Left lobe of liver (tissue), 2 donors: ENCODE measurements at regions not wholly inside any gene's neighbourhood (a gene's known extent, or its start where the extent isn't known, plus 50 kb on each side); places are given as distances from the start of the nearest gene placed in this dataset.

Source experiments
- ATAC-seq: fragments of 200-7000 bp; cut with Tn5 transposase; one replicate; pipeline ENCODE4 v1.9.1; 2020; ENCODE audit warnings: mild to moderate bottlenecking, moderate library complexity
- DNase-seq: peaks from one replicate; pipeline ENCODE4 v3.0.0-alpha.2; 2020; ENCODE audit warnings: low spot score
- donor health status: DM: no; HTN: no; CAD: no; lungs with moderate emphysema.
- donor health status: DM: no; HTN: yes; CAD: no.

DNA sequence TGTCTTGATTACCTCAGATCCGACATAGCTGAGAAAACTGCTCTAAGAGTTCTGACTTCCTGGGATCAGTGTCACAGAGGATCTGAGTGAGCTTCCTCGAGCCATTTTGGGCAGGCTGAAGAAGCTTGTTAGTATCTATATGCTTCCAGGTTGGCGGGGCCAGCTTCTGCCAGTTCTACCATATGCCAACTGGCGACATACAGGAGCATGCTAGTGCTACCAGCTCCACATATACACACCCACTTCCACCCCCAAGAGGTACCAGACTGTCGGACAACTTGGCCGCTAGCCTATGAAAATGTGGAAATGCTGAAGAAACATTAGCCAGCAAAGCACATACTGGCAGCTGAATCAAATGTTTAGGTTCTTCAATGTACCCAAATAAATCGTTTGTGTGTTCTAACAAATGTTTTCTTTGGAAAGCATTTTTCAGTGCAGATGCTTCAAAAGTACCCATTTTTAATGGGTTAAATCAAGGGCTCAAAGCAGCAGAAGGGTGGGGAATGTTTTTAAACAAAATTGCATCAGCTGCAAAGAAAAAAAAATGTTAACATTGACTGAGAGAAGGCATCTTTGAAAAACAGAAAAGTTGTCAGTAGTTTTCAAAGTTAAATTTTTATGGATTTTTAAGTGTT lies 163.7 kb downstream of the KLF12 start:
- no peak for DNase-seq
- ATAC-seq = peak; percentile 54

DNA sequence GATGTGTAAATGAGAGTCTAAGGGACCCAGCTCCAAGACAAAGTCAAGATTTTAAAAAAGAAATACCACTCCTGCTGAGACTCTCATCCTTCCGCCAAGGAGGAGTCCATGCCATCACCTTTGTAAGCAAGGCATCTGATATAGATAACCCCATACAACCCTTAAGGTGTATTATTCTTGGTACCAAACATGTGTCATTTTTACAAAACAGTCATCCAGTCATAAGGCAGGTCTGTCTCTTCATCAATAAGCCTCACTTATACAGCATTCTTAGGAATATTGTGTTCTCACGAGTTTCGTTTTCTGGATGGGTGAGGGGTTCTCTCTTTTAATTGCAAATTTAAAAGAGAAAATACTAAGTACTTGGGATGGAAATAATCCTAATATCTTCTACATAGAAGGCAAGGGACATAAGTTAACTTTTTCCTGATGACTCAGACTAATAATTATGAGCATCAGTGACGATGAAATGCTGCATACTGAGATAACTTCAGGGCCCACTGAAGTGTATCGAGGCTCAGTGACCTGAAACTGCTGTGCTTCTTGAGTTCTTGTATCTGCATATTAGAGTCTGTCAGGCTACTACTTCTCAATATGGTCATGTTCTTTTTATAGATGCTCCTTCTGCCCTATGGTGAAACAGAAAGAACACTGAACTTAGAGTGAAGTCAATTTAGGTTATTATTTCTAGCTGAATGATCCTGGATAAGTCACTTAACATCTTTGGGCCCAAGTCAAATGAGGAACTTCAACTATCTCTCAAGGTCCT lies 166.6 kb downstream of the KLF12 start:
- no peak for DNase-seq
- ATAC-seq = no peak

DNA sequence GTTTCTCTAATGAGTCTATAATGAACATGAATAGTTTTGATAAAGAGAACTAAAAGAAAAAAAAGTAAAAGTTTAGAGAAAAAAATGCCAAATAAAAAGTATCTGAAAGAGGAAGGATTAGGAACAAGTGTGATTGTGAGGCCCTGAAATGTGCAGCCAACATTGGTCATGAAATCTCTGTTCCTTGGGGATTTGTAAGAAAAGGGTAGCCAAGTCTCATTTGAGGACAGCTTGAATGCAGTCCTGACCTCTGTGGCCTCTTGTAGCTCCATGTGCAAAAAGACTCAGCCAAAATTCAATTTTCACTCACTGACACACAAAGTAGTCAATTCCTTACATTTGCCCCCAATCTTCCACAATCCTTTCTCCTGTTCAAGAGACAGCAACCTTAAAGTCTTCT lies 167.9 kb downstream of the KLF12 start:
- ATAC-seq = no peak
- DNase-seq = no peak

DNA sequence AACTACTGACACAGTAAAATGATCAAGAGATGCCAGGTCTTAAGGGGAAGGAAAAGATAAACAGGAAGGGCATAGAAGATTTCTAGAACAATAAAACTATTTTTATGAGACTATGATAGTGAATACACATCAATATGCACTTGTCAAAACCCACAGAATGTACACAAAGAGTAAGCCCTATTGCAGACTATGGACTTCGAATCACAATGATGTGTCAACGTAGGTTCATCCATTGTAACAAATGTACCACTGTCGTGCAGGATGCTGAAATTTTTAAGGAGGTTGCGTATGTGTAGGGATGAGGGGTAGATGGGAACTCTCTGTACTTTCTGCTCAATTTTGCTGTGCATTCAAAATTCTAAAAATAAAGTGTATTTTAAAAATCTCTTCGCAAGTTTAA lies 171.9 kb downstream of the KLF12 start:
- DNase-seq (no peak), ATAC-seq (no peak)

DNA sequence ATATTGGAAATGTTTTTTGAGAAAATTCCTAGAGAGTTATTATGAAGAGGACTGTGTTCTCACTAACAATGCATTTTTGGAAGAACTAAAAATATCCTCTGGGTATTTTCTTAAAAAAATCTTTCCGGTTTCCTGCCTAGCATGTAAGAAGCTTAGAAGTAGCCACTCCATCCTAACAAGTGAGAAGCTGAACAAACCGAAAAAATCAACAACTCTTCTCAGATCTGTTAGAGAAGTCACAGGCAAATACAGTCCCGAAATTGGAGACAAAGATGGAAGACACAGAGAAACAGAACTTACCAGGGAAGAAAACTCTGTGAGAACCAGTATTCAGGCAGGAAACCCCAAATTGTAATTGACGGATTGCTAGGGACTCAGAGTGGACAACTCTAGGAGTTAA lies 173.0 kb downstream of the KLF12 start:
- DNase-seq = no peak
- no peak for ATAC-seq

DNA sequence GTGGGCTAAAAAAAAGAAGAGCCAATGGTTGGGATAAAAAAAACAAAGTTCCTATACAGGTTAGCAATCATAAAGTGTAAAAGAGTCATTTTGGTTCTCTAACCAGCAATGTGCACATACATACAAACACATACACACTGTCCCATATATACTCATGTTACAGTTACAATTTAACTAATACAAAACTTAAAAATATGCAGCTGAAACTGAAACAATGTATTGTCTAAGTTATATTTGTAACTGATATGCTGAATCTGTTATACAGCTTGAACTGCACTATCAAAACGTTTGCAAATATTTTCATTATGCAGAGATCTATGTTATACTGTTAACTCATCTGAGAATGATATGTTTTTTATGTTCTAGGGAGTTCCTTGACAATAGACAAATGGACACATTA lies 173.7 kb downstream of the KLF12 start:
- ATAC-seq (no peak), DNase-seq (no peak)

DNA sequence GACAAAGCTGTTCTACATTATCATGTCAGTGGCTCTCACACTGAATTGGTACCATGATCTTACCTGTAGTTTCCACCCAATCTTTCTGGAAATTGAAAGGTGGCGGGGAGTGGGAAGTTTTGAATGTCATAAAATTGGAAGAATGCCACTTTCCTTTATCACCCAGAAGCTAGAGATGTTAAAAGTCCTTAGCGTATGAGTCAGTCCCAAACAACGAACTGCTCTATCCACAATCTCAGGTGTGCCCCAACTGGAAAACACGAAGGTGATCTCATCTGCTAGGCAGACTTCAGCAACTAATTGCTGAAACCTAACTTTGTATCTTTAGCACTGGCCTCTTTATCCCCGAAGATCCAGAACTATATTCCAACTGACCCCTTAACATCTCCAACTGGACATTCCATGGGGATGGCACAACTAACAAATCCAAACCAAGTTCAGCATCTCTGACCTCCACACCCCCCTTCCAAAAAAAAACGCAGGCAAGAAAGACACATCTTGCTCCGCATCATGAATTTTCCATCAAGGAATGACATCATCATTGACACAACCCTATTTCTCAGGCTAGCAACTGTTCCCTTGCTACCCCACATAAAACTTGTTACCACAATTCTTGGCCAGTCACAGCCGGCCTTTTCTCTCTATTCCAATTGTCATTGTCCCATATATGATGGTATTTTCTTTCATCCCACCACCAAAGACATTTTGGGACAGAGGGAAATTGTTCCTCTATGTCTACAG lies 175.4 kb downstream of the KLF12 start:
- DNase-seq (no peak), ATAC-seq (no peak)

DNA sequence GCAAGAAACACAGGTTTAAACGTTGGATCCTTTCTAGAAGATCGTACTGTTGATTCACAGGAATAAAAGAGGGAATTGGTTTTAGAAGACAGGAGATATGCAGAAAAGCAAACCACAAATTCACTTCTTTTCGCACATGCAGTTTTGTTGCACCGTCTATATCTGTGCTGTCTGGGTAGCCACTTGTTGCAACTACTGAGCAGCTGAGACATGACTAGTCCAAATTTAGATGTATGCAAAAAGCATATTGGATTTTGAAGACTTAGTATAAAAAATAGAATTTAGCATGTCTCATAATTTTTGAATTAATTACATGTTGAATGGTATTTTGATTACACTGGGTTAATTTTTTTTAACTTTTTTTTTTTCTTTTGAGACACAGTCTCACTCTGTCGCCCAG lies 176.3 kb downstream of the KLF12 start:
- no peak for ATAC-seq

DNA sequence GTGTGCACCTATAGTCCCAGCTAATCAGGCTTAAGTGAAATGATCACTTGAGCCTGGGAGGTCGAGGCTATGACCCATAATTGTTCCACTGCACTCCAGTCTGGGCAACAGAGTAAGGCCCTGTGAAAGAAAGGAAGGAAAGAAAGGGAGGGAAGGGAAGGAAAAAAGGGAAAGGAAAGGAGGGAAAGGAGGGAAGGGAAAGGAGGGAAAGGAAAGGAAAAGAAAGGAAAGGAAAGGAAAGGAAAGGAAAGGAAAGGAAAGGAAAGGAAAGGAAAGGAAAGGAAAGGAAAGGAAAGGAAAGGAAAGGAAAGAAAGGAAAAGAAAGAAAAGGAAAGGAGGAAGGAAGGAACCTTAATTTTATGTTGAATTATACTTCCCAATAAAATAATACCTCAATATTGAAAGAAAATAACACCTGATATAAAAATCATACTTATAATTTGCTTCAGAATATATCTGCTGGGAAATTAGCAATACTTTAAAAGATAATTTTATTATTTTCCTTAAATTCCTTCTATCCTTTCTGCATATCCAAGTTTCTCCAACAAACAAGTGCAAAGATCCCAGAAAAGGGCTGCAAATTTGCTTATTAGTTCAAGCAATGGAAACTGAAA lies 177.3 kb downstream of the KLF12 start:
- ATAC-seq (no peak), DNase-seq (no peak)

More for the DNA sequence above, 176.3 kb downstream of the KLF12 start:
- DNase-seq = no peak

DNA sequence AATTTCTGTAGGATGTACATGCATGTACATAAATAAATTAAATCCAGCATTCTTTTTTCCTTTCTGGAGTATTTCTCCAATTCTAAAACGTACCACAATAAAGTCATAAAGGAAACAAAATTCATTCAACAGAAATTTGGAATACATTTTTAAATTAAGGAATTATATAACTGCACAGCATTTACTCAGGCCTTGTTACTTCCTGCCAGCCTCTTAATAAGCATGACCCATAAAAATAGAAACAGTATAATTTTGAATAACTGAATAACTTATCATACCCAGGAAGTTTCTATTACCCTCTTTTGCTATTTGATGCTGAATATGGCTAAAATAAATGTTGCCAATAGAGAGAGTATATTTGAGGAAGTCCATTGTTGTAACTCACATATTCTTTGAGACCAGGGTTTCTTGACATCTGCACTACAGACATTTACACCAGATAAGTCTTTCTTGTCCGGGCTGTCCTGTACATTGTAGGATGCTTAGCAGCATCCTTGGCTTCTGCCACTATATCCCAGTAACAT lies 178.2 kb downstream of the KLF12 start:
- ATAC-seq (no peak), DNase-seq (no peak)

DNA sequence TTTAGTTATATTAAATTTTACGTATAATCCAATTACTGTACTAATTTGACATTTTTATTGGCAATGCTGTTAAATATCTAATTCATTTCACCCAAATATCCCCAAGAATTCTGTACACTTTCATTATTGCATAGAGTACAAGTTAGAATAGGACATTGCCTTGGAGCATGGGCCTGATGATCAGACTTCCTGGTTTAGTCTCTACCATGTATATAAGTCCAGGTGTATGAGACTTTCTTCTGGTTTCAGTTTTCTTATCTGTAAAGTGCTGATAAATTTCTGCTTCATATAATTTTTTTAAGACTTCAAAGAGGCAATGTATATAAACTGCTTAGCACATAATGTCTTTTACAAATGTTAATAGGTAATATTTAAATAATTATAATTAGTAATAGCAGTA lies 179.4 kb downstream of the KLF12 start:
- no peak for ATAC-seq
- no peak for DNase-seq

DNA sequence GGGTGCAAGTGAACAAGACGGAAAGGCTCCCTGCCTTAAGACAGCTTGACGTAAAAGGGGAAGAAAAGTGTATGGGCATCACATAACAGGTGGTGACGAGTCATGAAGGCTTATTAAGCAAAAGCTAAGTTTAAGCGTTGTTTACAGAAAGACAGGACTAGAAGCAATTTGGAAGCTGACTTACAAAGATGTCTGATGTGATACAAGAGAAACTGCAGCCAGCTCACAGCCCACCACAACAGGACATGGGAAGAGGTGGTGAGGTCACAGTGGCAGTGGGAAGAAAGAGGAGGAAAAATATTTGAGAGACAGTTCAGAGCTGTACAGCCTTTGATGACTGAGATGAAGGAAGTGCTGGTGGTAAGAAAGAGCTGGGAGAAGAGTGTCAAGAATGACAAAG lies 181.6 kb downstream of the KLF12 start:
- no peak for DNase-seq

DNA sequence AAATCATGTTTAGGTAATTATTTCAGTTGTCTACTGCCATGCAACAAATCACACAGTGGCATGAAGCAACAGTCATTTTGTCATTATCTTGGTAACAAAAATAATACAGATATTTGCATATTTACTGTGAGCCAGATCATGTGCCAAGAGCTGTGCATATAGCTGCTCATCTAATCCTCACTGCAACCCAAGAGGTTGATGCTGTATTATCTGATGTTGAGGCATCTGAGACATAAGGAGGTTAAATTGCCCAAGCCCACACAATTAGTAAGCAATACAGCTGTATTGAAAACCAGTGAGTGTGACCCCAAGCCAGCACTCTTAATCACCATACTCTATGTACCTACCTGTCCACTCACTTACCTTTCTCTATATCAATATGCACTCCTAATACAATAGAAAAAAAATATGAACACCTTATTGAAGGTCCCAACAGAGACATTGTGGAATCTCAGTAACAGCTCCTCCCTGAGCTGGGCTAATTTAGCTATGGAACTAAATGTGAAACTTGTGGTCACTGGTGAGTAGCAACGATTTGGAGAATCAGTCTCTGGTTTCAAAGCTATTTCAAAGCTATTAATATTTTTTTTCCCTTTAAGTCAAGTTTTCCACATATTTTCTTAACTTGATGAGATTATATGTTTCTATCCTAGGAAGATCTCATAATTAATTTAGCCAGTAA lies 185.2 kb downstream of the KLF12 start:
- DNase-seq (no peak), ATAC-seq (no peak)

More for the DNA sequence above, 181.6 kb downstream of the KLF12 start:
- ATAC-seq = no peak

DNA sequence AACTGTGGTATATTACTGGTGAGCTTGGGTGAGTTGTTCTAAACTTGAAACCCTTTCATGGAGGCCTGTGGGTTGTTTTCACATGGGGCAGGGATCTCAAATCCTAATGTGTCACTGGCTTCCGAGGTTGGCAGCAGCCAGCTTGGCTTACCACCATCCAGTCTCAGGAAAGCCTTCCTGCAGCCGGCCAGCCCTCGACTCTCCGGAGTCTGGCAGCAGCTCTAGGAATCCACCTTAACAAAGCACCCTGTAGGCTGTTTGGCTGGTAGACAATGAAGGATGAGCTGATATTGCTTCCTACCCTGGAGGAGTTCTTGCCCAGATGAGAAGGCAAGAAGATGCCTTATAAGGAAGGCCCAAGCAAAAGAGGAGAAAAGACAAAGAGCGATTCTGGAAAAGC lies 188.3 kb downstream of the KLF12 start:
- DNase-seq = no peak
- peak; percentile 76 for ATAC-seq

DNA sequence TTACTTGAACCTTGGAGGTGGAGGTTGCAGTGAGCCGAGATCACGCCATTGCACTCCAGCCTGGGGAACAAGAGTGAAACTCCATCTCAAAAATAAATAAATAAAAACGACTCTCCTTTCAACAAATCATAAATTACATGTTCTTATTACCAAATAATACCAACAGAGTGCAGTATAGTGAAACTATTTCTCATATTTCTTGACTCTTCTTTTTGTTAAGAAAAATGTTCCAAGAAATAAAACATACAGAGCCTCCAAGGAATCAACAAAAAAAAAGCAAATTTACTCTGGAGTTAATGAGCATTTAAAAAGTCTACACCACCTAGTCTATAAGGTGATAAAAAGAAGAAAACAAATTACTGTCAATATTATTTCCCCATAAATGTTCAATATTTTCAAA lies 188.8 kb downstream of the KLF12 start:
- no peak for ATAC-seq
- DNase-seq = no peak

DNA sequence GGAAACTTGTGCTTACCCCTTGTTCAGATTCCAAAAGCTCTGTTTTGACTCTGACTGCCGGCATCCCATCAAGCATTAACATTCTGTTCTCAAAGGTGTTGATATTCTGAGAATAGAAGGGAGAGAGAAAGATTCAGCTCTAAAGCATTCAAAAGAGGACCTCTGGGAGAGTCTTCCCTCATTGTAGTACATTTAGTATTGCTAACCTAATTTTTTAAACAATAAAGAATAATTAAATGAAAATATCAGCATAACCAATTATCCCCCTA lies 190.3 kb downstream of the KLF12 start:
- ATAC-seq = no peak
- DNase-seq = no peak

DNA sequence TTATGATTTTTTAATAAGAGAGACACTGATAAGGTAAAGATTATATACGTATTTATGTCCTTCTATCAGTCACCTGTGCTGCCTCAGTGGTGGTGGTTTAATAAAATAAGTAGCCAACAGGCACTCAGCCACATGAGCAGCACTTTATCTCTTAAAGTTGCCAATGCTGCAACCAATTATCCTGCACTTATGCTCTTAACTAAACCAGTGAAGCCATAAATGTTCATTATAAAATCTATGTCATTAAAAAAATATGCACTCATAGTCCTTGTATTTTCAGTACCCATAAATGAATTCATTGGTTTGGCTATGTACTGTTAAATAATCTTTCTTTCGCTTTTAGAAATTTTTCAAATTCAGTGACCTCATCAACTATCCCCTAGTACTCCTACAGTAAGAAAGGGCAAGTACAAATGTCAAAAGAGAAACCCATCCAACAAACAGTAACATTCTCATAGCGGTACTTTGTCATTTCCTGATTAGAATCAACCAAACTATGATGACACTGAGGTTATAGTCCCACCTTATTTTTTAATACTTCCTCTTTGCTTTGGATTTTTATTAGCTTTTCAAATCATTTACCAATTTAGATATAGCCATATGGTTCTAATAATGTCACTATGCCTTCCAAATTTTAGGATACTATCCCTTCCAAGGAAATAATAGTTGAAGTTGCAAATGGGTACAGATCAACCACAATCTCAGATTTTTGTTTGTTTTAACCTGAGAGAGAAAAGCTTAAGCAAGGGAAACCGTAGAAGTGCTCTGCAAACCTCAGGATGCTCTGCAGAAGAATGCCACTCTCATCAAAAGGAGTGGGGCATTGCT lies 190.9 kb downstream of the KLF12 start:
- no peak for ATAC-seq
- no peak for DNase-seq

DNA sequence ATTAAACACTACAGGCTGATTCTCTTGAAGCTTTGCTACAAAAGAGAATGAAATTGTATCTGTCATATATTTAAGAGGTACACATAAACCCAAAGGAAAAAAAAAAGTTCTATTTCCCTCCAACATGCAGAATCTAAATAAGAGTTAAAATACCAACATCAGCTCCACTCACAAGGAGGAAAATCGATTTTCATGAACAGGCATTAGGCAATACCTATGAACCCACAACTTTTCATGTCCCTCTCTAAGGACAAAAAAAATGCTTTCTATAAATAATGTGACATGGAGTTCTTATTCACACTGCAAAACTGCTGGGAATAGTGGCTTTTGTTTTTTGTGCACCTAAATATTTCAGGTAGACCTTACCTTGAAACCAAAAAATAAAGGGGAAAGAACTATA lies 192.5 kb downstream of the KLF12 start:
- DNase-seq (no peak), ATAC-seq (peak; percentile 44)

DNA sequence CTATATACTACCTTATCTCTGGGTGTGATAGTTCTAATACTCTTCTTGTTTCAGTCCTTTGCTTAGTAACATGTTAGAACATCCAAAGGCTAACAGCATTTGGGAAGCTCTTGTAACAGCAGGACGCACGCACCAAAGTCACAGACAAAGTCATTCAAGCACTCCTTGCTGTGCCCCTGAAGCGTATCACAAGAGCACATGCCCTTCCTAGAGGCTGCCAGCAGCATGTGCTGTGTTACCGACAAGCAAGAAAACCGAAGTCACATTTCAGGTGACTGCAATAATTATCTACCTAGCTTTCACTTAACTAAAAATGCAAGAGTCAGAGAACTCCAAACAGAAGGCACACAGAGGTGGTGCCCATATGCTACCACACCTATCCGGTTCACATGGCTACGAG lies 194.1 kb downstream of the KLF12 start:
- ATAC-seq = no peak
- DNase-seq = no peak

DNA sequence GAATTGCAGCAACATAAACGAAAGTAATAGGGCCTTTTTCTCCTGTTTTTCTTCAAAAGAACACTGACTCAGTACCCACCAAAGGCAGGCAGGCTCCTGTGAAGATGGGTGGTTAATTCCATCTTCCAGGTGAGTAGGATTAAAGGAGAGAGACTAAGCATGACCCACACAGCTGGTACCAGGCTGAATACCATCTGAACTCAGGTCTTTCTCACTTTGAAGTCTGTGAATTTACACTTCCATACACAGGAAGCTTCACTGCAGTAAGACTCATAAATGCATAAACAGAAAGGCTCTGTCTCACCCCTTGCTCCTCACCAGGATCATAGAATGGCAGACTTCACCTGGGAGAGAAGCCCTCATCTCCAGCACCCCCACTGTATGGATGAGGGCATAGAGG lies 194.6 kb downstream of the KLF12 start:
- DNase-seq (no peak), ATAC-seq (no peak)
